ENCODE measurements at regions not wholly inside any gene's neighbourhood (a gene's known extent, or its start where the extent isn't known, plus 50 kb on each side); places are given as distances from the start of the nearest gene placed in this dataset.

- BruUV-seq (replicated peaks), result no TSS peak
- RAD21 ChIA-PET (ENCODE audit: low non-redundant PET in 1 of 2, low total read pairs in 2 of 2, uncharacterized antibody in 2 of 2, unreplicated experiment in 2 of 2), result no interaction called here
- Histone ChIP-seq H3K4me3 (replicated peaks in 1 of 2; ENCODE audit: low read depth in 1 of 2, low read length in 2 of 2) (no peak overlapping the region), H3K4me1 (ENCODE audit: control insufficient read depth in 1 of 2, insufficient read depth in 2 of 2, low read length in 2 of 2) (peaks cover 10 to 16% of the 10 kb centered on the region in 2 experiments; a peak in 3 of 4 replicates), H3K27ac (ENCODE audit: low read depth, low read length) (no peak overlapping the region), H3K36me3 (ENCODE audit: control insufficient read depth in 1 of 2, insufficient read depth in 2 of 2, low read length in 2 of 2) (no peaks in the 10 kb centered on the region), H4K20me1 (ENCODE audit: insufficient read depth) (no peaks in the 10 kb centered on the region), H3K9ac (ENCODE audit: low read length) (no peak overlapping the region), H3K79me2 (ENCODE audit: insufficient read depth, low read length) (no peaks in the 10 kb centered on the region), H3K4me2 (ENCODE audit: low read length) (no peak overlapping the region; the same call in 1 of the 2 replicates), H3K9me3 (ENCODE audit: control insufficient read depth in 1 of 2, insufficient read depth in 1 of 2, low read depth in 1 of 2, low read length in 2 of 2) (no peaks in the 10 kb centered on the region), H3K9me2 (ENCODE audit: insufficient read depth) (no peaks in the 10 kb centered on the region), H3K27me3 (ENCODE audit: insufficient read depth, low read length) (no peaks in the 10 kb centered on the region), H2AFZ (ENCODE audit: low read depth, low read length, poor library complexity, severe bottlenecking) (no peak overlapping the region)
- intact Hi-C loops (cut with micrococcal nuclease), result no loop called here
- POLR2A ChIA-PET, result interaction anchor here (0.8 kb wide), 3 partner anchors 8 to 42 kb away, joined by 3 to 4 read pairs (median 3); no protein-coding TSS in a partner anchor
- no peak for DNase-seq (ENCODE audit: low read depth, low spot score)
- TF ChIP-seq SP1 (IDR thresholded peaks at IDR 0.05; ENCODE audit: low read depth) (0 out of 2 replicates have a peak, but pooled peaks have one; percentile 34), TCF7L2 (IDR thresholded peaks at IDR 0.05; ENCODE audit: borderline replicate concordance, extremely low read depth, insufficient read depth, insufficient read length) (no peak), ELF1 (IDR thresholded peaks at IDR 0.05; ENCODE audit: borderline replicate concordance, low read depth) (no peak), CTCF (IDR thresholded peaks at IDR 0.05 in 2 of 3, conservative IDR thresholded peaks at IDR 0.05 in 1 of 3; ENCODE audit: borderline replicate concordance in 1 of 3, insufficient read depth in 1 of 3, low read depth in 2 of 3, low read length in 2 of 3) (no peak), ZBTB33 (IDR thresholded peaks at IDR 0.05; ENCODE audit: extremely low read depth, insufficient replicate concordance, low read length) (no peak), EZH2 (IDR thresholded peaks at IDR 0.05) (no peak)
- no peak for ATAC-seq
- CTCF ChIA-PET, result no interaction called here
Measured at GRCh38 chr15:92840149-92840548, 60.0 kb upstream of the CHD2 start.

All from HCT116 (cell line).